ENCODE measurements at regions not wholly inside any gene's neighbourhood (a gene's known extent, or its start where the extent isn't known, plus 50 kb on each side); places are given as distances from the start of the nearest gene placed in this dataset.

DNA sequence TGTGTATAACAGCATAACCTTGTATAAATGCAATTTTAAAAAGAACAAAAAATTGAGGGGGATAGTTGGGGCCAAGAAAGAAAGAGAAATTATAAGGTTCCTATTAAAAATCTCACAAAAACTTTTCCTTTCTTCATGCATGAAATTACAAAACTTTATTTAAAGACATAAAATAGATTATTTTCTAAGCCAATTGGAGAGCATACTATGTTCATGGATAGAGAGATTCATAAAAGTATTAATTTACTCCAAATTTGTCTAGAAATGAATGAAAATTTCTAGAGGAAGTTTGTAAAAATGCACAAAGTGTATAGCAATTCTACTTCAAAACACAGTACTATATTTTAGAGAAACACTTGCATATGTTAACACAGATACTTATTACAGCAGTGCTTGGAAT, 200.4 kb downstream of the PCSK1 start:
- H3K79me2 ChIP-seq (ENCODE audit: insufficient read depth): no peaks in the 10 kb centered on the region
- H3K4me3 ChIP-seq (ENCODE audit: low read depth in 2 of 2, low read length in 1 of 2): no peak overlapping the region
- no peak overlapping the region for H3K4me2 ChIP-seq
- CTCF ChIA-PET: interaction anchor here (1.2 kb wide), 1 partner anchor 47 kb away, joined by 3 read pairs; no protein-coding TSS in a partner anchor
- no peak for TF ChIP-seq TEAD4 (IDR thresholded peaks at IDR 0.05; ENCODE audit: borderline replicate concordance, insufficient read depth)
- no peak for TF ChIP-seq CHD2 (IDR thresholded peaks at IDR 0.05; ENCODE audit: low read length, partially characterized antibody)
- TF ChIP-seq TAF1 (IDR thresholded peaks at IDR 0.05; ENCODE audit: borderline replicate concordance, low read depth, low read length): no peak
- TF ChIP-seq RCOR1 (IDR thresholded peaks at IDR 0.05; ENCODE audit: low read length): no peak
- no peak for TF ChIP-seq GABPA (IDR thresholded peaks at IDR 0.05; ENCODE audit: low read depth)
- TF ChIP-seq FOXJ3 (CRISPR knock-in tag; IDR thresholded peaks at IDR 0.05): no peak
- no peak for TF ChIP-seq SMC3 (IDR thresholded peaks at IDR 0.05; ENCODE audit: low read depth, low read length)
- TF ChIP-seq, protein P1, sequence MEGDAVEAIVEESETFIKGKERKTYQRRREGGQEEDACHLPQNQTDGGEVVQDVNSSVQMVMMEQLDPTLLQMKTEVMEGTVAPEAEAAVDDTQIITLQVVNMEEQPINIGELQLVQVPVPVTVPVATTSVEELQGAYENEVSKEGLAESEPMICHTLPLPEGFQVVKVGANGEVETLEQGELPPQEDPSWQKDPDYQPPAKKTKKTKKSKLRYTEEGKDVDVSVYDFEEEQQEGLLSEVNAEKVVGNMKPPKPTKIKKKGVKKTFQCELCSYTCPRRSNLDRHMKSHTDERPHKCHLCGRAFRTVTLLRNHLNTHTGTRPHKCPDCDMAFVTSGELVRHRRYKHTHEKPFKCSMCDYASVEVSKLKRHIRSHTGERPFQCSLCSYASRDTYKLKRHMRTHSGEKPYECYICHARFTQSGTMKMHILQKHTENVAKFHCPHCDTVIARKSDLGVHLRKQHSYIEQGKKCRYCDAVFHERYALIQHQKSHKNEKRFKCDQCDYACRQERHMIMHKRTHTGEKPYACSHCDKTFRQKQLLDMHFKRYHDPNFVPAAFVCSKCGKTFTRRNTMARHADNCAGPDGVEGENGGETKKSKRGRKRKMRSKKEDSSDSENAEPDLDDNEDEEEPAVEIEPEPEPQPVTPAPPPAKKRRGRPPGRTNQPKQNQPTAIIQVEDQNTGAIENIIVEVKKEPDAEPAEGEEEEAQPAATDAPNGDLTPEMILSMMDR (IDR thresholded peaks at IDR 0.05): no peak
- TF ChIP-seq, protein P2, sequence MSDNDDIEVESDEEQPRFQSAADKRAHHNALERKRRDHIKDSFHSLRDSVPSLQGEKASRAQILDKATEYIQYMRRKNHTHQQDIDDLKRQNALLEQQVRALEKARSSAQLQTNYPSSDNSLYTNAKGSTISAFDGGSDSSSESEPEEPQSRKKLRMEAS (IDR thresholded peaks at IDR 0.05; ENCODE audit: low read depth): no peak
- TF ChIP-seq POLR2AphosphoS5 (IDR thresholded peaks at IDR 0.05; ENCODE audit: low read depth, low read length): no peak
- TF ChIP-seq, protein P3, sequence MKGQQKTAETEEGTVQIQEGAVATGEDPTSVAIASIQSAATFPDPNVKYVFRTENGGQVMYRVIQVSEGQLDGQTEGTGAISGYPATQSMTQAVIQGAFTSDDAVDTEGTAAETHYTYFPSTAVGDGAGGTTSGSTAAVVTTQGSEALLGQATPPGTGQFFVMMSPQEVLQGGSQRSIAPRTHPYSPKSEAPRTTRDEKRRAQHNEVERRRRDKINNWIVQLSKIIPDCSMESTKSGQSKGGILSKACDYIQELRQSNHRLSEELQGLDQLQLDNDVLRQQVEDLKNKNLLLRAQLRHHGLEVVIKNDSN (IDR thresholded peaks at IDR 0.05; ENCODE audit: borderline replicate concordance, low read depth): no peak
- TF ChIP-seq RXRA (IDR thresholded peaks at IDR 0.05; ENCODE audit: borderline replicate concordance, low read depth): no peak
- no peak for TF ChIP-seq NRF1 (IDR thresholded peaks at IDR 0.05; ENCODE audit: low read depth, low read length)
- TF ChIP-seq, protein P4, sequence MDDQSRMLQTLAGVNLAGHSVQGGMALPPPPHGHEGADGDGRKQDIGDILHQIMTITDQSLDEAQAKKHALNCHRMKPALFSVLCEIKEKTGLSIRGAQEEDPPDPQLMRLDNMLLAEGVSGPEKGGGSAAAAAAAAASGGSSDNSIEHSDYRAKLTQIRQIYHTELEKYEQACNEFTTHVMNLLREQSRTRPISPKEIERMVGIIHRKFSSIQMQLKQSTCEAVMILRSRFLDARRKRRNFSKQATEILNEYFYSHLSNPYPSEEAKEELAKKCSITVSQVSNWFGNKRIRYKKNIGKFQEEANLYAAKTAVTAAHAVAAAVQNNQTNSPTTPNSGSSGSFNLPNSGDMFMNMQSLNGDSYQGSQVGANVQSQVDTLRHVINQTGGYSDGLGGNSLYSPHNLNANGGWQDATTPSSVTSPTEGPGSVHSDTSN (IDR thresholded peaks at IDR 0.05): no peak
- TF ChIP-seq JUND (IDR thresholded peaks at IDR 0.05): no peak
- no peak for TF ChIP-seq EZH2phosphoT487 (IDR thresholded peaks at IDR 0.05; ENCODE audit: borderline replicate concordance, low read depth)
- no peak for TF ChIP-seq RFX5 (IDR thresholded peaks at IDR 0.05; ENCODE audit: low read length)
- no peak for TF ChIP-seq YY1 (IDR thresholded peaks at IDR 0.05; ENCODE audit: low read depth)
- no peak for TF ChIP-seq SIN3A (IDR thresholded peaks at IDR 0.05; ENCODE audit: borderline replicate concordance, low read depth, low read length)
- H4K20me1 ChIP-seq (ENCODE audit: insufficient read depth): no peaks in the 10 kb centered on the region
- no peaks in the 10 kb centered on the region for H3K27me3 ChIP-seq (ENCODE audit: insufficient read depth)
- DNase-seq: no peak
- no peak overlapping the region for H2AFZ ChIP-seq (ENCODE audit: low read depth)
- no peak overlapping the region for H3K27ac ChIP-seq (ENCODE audit: low read depth in 2 of 2, low read length in 1 of 2)
- H3K4me1 ChIP-seq (ENCODE audit: control insufficient read depth in 1 of 2, insufficient read depth in 2 of 2, low read depth in 1 of 2, low read length in 1 of 2): no peaks in the 10 kb centered on the region; a peak in 1 of 4 replicates
- H3F3A ChIP-seq (replicated peaks; ENCODE audit: insufficient read depth): peaks cover 3% of the 10 kb centered on the region
- no peak overlapping the region for H3K9ac ChIP-seq
- H3K9me3 ChIP-seq: no peaks in the 10 kb centered on the region
- no peaks in the 10 kb centered on the region for H3K36me3 ChIP-seq (replicated peaks in 1 of 2; ENCODE audit: control insufficient read depth in 1 of 2, insufficient read depth in 2 of 2, low read length in 1 of 2)
- POLR2A ChIA-PET: no interaction called here
- no peaks in the 10 kb centered on the region for H3K9me2 ChIP-seq

Data from SK-N-SH (cell line).